Tibial nerve (tissue), 4 donors: ENCODE measurements at regions not wholly inside any gene's neighbourhood (a gene's known extent, or its start where the extent isn't known, plus 50 kb on each side); places are given as distances from the start of the nearest gene placed in this dataset.

ENCODE experiments used
- DNase-seq, 2 donors: peaks; one replicate each; pipeline ENCODE4 v3.0.0-alpha.2; 2019; ENCODE audit warnings: low spot score in 2 of 2
- H3K27ac ChIP-seq, 4 donors: fragments of 200-600 bp; sonication (generic) in 3 of 4; one replicate each; pipeline ENCODE4 v1.5.1; 2017 to 2019; ENCODE audit warnings: mild to moderate bottlenecking in 1 of 4
- H3K27me3 ChIP-seq, 2 donors: fragments of 200-600 bp; sonication (generic) in 1 of 2; one replicate each; pipeline versions ENCODE4 v1.5.1 to v1.6.0; 2017 to 2019
- H3K36me3 ChIP-seq, 3 donors: fragments of 200-600 bp; sonication (generic); one replicate each; pipeline ENCODE4 v1.5.1; 2018 to 2019
- H3K4me1 ChIP-seq, 4 donors: fragments of 200-600 bp; sonication (generic) in 3 of 4; one replicate each; pipeline ENCODE4 v1.5.1; 2017 to 2019
- H3K4me3 ChIP-seq, 4 donors: fragments of 200-600 bp; sonication (generic) in 3 of 4; one replicate each; pipeline ENCODE4 v1.5.1; 2017 to 2019; ENCODE audit warnings: mild to moderate bottlenecking in 1 of 4, moderate library complexity in 1 of 4
- H3K9me3 ChIP-seq, 4 donors: fragments of 200-600 bp; sonication (generic) in 3 of 4; one replicate each; pipeline ENCODE4 v1.5.1; 2017 to 2019
- CTCF ChIP-seq, 5 experiments: fragments of 200-600 bp in 3 of 5; fragments of 450-650 bp in 2 of 5; sonication (generic) in 3 of 5; IDR thresholded peaks; one replicate each; pipeline ENCODE4 v1.5.1; 2016 to 2019; ENCODE audit warnings: antibody characterized with exemption in 5 of 5, mild to moderate bottlenecking in 3 of 5, moderate library complexity in 2 of 5
- EP300 ChIP-seq, 2 donors: sonication (generic); formaldehyde crosslinking; IDR thresholded peaks; one replicate each; pipeline ENCODE4 v1.6.1; 2017; ENCODE audit warnings: antibody characterized with exemption in 2 of 2, mild to moderate bottlenecking in 1 of 2
- POLR2A ChIP-seq, 2 donors: fragments of 450-650 bp; IDR thresholded peaks; one replicate each; pipeline ENCODE4 v1.6.1; 2017; ENCODE audit warnings: antibody characterized with exemption in 2 of 2, mild to moderate bottlenecking in 2 of 2, moderate library complexity in 2 of 2
- WGBS, 2 donors: methylation state at CpG; one replicate each; pipeline ENCODE4 v1.1.5; 2018; 5-methylcytosine and 5-hydroxymethylcytosine counted together

- Histone ChIP-seq H3K4me1 (peaks cover 0 to 11% (median 0%) of the 10 kb centered on the region in 4 donors), H3K4me3 (no peak overlapping the region), H3K9me3 (no peaks in the 10 kb centered on the region), H3K27me3 (no peaks in the 10 kb centered on the region), H3K36me3 (no peaks in the 10 kb centered on the region), H3K27ac (no peak overlapping the region)
- DNase-seq: no peak
- no peak for TF ChIP-seq CTCF (IDR thresholded peaks at IDR 0.05)
- TF ChIP-seq POLR2A (IDR thresholded peaks at IDR 0.05): no peak
- no peak for TF ChIP-seq EP300 (IDR thresholded peaks at IDR 0.05)
- 51 to 71% methylated on average over 1 of the region's 1 CpG for WGBS, 2 donors
Measured at GRCh38 chr6:93083337-93084230, 335.8 kb downstream of the EPHA7 start.

DNA sequence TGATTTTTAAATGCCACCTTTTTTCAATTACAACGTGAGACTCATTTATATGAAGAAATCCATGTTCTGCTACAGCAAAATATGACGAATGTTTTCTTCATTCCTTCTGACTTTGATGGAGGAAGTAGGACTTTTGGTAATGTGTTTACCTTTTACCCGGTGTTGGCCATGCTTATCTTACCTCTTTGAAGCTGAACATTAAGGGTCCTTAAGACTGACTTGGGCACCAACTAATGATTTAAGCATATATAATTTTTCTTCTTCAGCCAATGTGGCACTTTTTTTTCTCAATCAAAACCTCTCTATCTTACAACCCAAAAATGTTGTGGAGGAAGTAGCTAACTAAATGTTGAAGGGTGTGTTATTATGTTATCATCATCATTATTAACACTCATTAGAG lies 337.5 kb downstream of the EPHA7 start:
- 84 to 86% methylated on average over 3 of the region's 3 CpGs for whole genome bisulfite sequencing, 2 donors
- Histone ChIP-seq H3K27ac (no peak overlapping the region), H3K4me1 (peaks cover 0 to 5% (median 0%) of the 10 kb centered on the region in 4 donors), H3K27me3 (no peaks in the 10 kb centered on the region), H3K9me3 (no peaks in the 10 kb centered on the region), H3K36me3 (no peaks in the 10 kb centered on the region), H3K4me3 (no peak overlapping the region)
- DNase-seq: no peak
- no peak for TF ChIP-seq POLR2A (IDR thresholded peaks at IDR 0.05)
- no peak for TF ChIP-seq CTCF (IDR thresholded peaks at IDR 0.05)
- no peak for TF ChIP-seq EP300 (IDR thresholded peaks at IDR 0.05)

DNA sequence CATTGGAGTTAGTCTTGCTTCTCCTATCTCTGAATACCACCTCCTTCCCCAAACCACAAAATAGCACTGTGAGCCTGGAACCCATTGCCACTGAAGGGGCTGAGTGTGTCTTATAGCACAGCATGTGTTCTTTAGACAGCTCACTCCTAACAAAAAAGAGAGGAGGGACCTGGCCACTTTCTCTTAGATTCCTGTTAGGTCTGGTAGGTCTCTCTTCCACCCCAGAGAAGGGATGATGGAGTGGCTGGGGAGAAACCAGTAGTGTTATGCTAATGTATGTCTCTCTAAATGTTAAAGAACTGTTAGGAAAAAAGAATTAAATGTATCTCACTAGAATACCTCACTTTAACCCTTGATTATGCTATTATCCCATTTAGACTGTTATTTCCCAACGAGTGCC lies 340.3 kb downstream of the EPHA7 start:
- peaks cover 0 to 5% (median 0%) of the 10 kb centered on the region in 4 donors for H3K4me1 ChIP-seq
- H3K36me3 ChIP-seq: no peaks in the 10 kb centered on the region
- peaks cover 0 to 5% (median 0%) of the 10 kb centered on the region in 4 donors for H3K9me3 ChIP-seq
- no peak overlapping the region for H3K4me3 ChIP-seq
- H3K27me3 ChIP-seq: no peaks in the 10 kb centered on the region
- no peak for DNase-seq
- TF ChIP-seq EP300 (IDR thresholded peaks at IDR 0.05) (no peak), POLR2A (IDR thresholded peaks at IDR 0.05) (no peak), CTCF (IDR thresholded peaks at IDR 0.05) (no peak)
- no peak overlapping the region for H3K27ac ChIP-seq
- WGBS, 2 donors: 41 to 60% methylated on average over 1 of the region's 1 CpG

GRCh38 chr6:93073811-93074210 lies 345.5 kb downstream of the EPHA7 start:
- DNase-seq: no peak
- H3K36me3 ChIP-seq: no peaks in the 10 kb centered on the region
- no peak overlapping the region for H3K27ac ChIP-seq
- H3K4me3 ChIP-seq: no peak overlapping the region
- 96 to 98% methylated on average over 5 of the region's 5 CpGs for WGBS, 2 donors
- H3K4me1 ChIP-seq: no peaks in the 10 kb centered on the region
- no peak for TF ChIP-seq EP300 (IDR thresholded peaks at IDR 0.05)
- no peak for TF ChIP-seq POLR2A (IDR thresholded peaks at IDR 0.05)
- TF ChIP-seq CTCF (IDR thresholded peaks at IDR 0.05): no peak
- no peaks in the 10 kb centered on the region for H3K27me3 ChIP-seq
- peaks cover 0 to 11% (median 0%) of the 10 kb centered on the region in 4 donors for H3K9me3 ChIP-seq

DNA sequence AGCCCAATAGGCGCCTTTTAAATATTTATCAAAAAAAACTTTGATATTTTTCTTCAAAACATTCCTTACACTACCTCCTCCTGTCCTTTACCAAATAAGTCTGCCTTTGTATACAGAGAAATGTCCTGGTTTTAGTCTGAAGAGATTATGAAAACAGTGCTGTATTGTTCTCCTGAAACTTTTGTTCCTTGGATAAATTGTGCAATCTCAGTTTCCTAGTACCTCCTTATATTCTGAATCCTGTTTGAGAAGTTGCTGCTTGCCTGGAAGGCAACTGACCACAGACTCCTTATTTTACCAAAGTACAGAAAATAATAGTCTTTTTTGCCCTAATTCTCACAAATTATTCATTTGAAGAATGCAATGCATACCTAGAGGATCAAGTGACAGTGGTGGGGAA lies 349.5 kb downstream of the EPHA7 start:
- Histone ChIP-seq H3K9me3 (peaks cover 0 to 6% (median 0%) of the 10 kb centered on the region in 4 donors), H3K27ac (no peak overlapping the region), H3K4me1 (no peaks in the 10 kb centered on the region), H3K4me3 (no peak overlapping the region), H3K36me3 (no peaks in the 10 kb centered on the region), H3K27me3 (no peaks in the 10 kb centered on the region)
- no peak for DNase-seq
- TF ChIP-seq CTCF (IDR thresholded peaks at IDR 0.05) (no peak), EP300 (IDR thresholded peaks at IDR 0.05) (no peak), POLR2A (IDR thresholded peaks at IDR 0.05) (no peak)
- 33 to 81% methylated on average over 1 of the region's 1 CpG for WGBS, 2 donors
